ENCODE measurements at regions not wholly inside any gene's neighbourhood (a gene's known extent, or its start where the extent isn't known, plus 50 kb on each side); places are given as distances from the start of the nearest gene placed in this dataset.
"Not testable (repeated sequence)": the region's sequence is repeated elsewhere in the genome, so short reads cannot be mapped to it uniquely, and the experiment has no call there.

DNA sequence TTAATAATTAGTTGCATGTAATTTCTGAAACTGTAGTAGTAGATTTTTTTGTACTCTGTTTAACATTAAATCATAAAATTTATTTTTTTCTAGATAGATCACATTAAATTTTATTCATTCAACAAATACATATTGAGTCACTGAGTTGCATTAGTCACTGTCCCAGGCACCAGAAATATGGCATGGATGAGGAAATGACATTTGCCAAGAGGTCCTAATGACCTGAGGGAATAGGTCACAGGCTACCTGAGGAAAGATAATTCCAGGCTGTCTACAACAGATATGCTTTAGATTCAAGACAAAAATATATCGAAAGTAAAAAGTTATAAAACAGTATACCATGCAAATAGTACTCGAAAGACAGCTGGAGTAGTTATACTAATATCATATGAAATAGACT, 852.4 kb upstream of the ACVR2A start:
- no peak for DNase-seq

GRCh38 chr2:146992057-146992456, 852.8 kb upstream of the ACVR2A start:
- DNase-seq = no peak

DNA sequence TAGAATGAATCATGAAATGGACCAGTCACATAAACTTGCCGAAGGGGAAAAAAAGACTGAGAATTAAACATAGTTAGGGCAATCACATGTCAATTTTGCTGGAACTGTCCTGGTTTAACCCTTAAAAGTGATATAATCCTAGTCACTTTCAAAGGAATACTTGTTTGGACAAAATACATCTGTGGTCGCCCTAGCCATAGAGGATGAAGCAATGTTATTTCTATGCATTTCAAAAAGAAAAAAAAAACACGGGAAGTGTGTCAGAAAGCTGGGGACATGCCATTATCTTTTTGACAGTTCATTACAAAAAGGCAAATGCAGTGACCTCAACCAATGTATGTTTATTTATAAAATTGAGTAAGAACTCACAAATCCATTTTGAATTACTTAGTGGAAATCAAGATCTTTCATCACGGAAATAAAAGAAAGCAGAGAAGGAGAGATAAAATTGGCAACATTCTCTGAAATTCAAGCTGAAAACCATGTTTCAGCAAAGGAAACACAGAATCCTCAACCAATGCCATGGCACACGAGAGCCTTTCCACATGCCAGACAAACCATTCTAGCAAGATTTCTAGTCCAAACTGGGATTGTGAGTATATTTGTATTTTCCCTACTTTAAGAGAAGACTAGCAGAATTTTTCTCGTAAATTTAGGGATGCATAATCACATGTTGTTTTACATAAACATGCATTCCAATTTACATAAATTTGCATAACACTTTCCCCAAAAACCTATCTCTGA, 854.3 kb upstream of the ACVR2A start:
- no peak for DNase-seq

DNA sequence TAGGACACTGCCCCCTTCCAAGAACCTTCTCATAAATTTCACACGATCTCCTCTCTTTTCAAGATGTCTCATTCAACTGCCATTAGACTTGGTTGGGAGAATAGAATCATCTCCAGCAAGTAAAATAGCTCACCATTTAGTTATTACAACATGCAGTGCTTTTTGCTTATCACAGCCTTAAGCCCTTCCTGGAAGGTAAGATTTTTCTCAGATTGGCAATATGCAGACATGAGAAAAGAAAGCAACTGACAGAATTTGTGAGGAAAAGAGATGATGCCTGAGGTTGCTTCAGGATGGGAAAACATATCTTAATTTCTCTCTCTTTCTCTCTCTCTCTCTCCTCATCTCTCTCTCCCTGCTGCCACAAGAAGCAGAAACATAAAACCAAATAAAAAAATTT, 855.1 kb upstream of the ACVR2A start:
- DNase-seq = no peak

DNA sequence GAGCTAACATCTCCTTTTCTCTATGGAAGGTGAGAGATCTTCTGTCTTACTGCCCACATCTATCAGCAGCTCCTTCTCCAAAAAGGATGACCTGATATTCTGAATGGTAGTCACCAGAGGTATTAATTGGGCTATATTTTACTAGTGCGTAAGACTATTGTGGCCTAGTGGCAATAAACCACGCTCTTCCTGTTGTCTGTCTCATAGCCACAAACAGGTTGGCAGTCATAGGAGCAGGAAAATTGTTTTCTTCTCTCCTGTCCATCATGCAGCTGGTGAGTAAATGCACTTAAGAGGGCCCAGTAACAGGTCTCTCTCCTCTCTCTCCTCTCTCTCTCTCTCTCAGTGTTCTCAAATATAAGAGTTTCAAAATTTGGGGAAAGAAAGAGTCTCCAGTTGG, 856.8 kb upstream of the ACVR2A start:
- DNase-seq = no peak

DNA sequence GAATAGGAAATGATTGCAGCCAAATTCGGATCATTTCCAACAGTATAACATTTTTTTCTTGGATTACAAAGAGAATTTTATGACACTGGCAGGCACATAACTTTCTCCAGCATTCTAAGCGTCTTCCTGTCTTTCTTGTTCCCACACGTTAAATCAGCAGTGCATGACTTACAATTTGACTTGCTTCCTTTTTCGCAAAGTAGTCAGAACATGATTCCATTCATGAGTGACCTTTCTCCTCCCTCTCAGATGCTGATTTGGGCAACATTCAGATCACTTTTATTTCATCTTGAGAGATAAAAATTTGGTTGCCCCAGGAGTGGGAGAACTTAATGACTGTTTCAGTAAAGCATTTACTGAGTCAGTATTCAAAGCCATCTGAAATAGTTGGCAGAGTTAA, 858.7 kb upstream of the ACVR2A start:
- no peak for DNase-seq

DNA sequence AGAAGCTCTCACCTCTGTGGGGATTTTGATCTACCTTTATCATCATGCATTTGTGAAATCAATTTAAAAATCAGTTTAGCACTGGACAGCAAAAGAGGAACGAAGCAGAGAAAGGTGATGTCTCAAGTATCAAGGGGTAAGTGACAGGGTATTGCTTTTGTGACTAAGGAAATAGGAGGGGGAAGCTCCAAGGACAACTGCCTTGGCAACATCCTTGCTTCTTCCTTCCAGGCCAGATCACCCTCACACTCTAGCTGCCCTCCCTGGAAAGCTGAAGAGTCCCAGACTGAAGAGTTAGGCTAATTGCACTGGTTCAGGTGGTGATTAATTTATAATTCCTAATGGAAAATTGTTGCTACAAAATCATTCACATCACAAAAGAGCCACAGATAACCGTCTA, 859.1 kb upstream of the ACVR2A start:
- DNase-seq = no peak

GRCh38 chr2:146984014-146984413, 860.8 kb upstream of the ACVR2A start:
- no peak for DNase-seq

- DNase-seq = no peak
Observed at GRCh38 chr2:146982393-146982846, 862.4 kb upstream of the ACVR2A start.

GRCh38 chr2:146981921-146982320, 862.9 kb upstream of the ACVR2A start:
- DNase-seq = no peak

GRCh38 chr2:146979746-146980145, 865.1 kb upstream of the ACVR2A start:
- no peak for DNase-seq

DNA sequence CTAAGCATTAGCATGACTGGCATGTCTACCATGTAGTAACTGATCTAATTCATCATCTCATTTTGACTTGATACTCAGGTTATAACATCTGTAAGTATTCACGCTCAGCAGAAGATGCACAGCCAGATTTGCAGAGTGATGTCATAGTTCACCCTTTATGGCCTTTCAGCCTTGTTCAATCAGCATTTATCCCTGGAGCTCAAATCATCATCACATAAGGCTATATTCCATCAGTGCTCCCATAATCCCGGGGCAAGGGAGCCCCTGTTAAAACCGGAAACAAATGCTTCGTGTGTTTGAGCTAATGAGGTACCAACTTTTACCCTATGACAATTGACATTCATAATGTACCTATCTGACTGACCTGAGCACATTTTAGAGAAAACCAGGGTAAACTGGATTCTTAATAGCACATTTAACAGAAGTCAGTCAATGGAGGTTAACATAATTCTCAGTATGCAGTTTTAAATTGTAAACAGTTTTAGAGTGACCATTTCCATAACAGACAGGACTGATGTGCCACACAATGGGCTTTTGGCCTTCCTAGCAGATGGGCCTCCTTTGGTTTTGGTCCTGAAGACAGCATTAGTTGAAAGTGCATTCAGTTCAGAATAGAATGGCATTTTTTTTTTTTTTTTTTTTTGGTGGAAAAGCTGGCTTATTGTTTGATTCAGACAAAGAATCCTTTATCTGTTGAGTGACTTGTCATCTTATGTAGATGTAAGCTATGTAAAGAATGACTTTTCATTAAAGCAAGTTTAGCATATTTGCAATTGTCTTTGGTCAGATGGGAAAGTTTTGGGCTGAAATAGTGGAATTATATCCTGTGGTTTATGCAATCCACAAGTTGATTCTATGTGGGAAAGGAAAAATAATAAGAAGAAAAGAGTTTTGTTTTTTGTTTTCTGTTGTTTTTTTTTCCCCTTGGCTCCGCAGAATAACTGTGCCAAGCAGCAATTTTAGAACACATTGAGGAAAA, 866.0 kb upstream of the ACVR2A start:
- DNase-seq = no peak

DNA sequence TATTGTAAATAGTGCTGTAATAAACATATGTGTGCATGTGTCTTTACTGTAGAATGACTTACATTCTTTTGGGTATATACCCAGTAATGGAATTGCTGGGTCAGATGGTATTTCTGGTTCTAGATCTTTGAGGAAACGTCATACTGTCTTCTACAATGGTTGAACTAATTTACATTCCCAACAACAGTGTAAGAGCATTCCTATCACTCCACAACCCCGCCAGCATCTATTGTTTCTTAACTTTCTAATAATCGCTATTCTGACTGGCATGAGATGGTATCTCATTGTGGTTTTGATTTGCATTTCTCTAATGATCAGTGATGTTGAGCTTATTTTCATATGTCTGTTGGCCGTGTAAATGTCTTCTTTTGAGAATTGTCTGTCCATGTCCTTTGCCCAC, 873.8 kb upstream of the ACVR2A start:
- DNase-seq = not testable (repeated sequence)

DNA sequence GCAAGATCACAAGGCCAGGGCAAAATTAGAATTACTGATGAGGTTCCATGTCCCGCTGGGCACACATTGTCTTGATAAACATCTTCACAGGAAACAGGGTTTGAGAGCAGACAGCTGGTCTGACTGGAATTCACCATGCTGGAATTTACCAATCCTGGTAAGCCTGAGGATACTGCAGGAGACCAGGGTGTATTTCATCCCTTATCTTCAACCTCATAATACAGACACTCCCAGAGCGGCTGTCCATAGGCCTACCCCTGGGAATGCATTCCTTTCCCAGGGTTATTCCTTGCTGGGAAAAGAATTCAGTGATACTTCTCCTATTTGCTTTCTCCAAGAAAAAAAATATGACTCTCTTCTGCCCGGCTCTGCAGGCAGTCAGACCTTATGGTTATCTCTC, 875.1 kb upstream of the ACVR2A start:
- not testable (repeated sequence) for DNase-seq

DNA sequence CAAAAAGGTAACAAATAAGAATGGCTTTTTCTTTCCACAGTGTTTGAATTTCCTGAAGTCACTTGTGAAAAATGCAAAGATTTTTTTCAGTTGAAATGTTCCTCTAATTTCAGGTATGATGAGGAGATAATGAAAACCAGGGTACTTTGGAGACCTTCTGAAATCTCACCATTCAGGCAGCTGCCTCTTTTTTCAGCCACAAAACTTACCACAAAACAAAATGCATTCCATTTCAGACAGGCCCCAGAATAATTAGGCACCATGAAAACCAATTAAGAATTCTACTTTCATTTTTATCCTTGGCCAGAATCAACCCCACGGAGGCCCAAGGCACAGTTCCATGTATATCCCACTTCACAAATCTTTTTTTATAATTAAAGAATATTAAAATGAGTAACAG, 880.3 kb upstream of the ACVR2A start:
- no peak for DNase-seq

- DNase-seq = no peak
Observed at GRCh38 chr2:146954544-146954943, 890.3 kb upstream of the ACVR2A start.

GRCh38 chr2:146952696-146953095, 892.1 kb upstream of the ACVR2A start:
- no peak for DNase-seq

GRCh38 chr2:146950911-146951310, 893.9 kb upstream of the ACVR2A start:
- DNase-seq = no peak

GRCh38 chr2:146950361-146950760, 894.5 kb upstream of the ACVR2A start:
- DNase-seq = no peak

GRCh38 chr2:146949400-146949799, 895.4 kb upstream of the ACVR2A start:
- no peak for DNase-seq

DNA sequence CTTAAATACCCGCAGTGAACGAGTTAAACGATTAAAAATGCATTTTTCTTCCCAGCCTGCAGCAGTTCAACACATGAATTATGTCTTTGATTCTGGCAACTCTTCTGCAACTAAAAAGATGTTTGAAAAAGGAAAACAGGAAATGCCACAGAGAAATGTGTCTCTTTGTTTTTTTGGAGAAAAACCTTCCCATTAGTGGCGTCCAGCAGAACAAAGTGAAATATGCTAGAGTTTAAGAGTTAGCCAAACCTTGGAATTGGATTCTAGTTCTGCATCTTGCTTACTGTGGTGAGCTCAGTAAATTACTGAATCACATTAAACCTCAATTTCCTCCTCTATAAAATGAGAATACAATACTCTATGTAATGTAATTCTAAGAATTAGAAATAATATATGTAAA, 900.2 kb upstream of the ACVR2A start:
- no peak for DNase-seq

GRCh38 chr2:146939991-146940685, 904.7 kb upstream of the ACVR2A start:
- DNase-seq = no peak

GRCh38 chr2:146934921-146935320, 909.9 kb upstream of the ACVR2A start:
- no peak for DNase-seq
